MM.1S (cell line): ENCODE measurements at regions not wholly inside any gene's neighbourhood (a gene's known extent, or its start where the extent isn't known, plus 50 kb on each side); places are given as distances from the start of the nearest gene placed in this dataset.
A peak's percentile ranks its signal among the peaks of the same experiment; 100 is the strongest.

Experiments used
- DNase-seq: peaks from one replicate; pipeline ENCODE4 v3.0.0-alpha.2; 2015
- H2AFZ ChIP-seq: fragments of 300-600 bp; sonication (generic); 2 replicates; pipeline ENCODE4 v1.6.0; 2016; ENCODE audit warnings: antibody characterized with exemption, low read length
- H3F3A ChIP-seq: fragments of 300-600 bp; sonication (generic); 2 replicates; pipeline ENCODE4 v1.6.1; 2016; ENCODE audit warnings: mild to moderate bottlenecking, antibody characterized with exemption, low read length, moderate library complexity, mixed read lengths; ENCODE audit not compliant: insufficient read depth
- H3K27ac ChIP-seq: fragments of 300-600 bp; sonication (generic); 2 replicates; pipeline ENCODE4 v1.5.1; 2016; ENCODE audit warnings: mild to moderate bottlenecking, low read length
- H3K27me3 ChIP-seq: fragments of 300-600 bp; sonication (generic); replicated peaks from 2 replicates; pipeline ENCODE4 v1.6.0; 2016; ENCODE audit warnings: low read length; ENCODE audit not compliant: insufficient read depth
- H3K36me3 ChIP-seq: fragments of 300-600 bp; sonication (generic); replicated peaks from 2 replicates; pipeline ENCODE4 v1.6.1; 2016; ENCODE audit warnings: mild to moderate bottlenecking, low read length, mixed read lengths; ENCODE audit not compliant: insufficient read depth
- H3K4me1 ChIP-seq: fragments of 300-600 bp; sonication (generic); 2 replicates; pipeline ENCODE4 v1.6.1; 2016; ENCODE audit warnings: low read length, mixed read lengths
- H3K4me2 ChIP-seq: fragments of 300-600 bp; sonication (generic); 2 replicates; pipeline ENCODE4 v1.6.0; 2016; ENCODE audit warnings: low read depth, low read length
- H3K4me3 ChIP-seq: fragments of 300-600 bp; sonication (generic); 2 replicates; pipeline ENCODE4 v1.5.1; 2016; ENCODE audit warnings: low read length, mixed read lengths
- H3K79me2 ChIP-seq: fragments of 300-600 bp; sonication (generic); 2 replicates; pipeline ENCODE4 v1.6.1; 2016; ENCODE audit warnings: mixed run types, low read length, mixed read lengths
- H3K9ac ChIP-seq: fragments of 300-600 bp; sonication (generic); 2 replicates; pipeline ENCODE4 v1.6.1; 2016; ENCODE audit warnings: low read length, mixed read lengths
- H3K9me2 ChIP-seq: fragments of 300-600 bp; sonication (generic); replicated peaks from 2 replicates; pipeline ENCODE4 v1.6.1; 2016; ENCODE audit warnings: mild to moderate bottlenecking, low read length, mixed read lengths; ENCODE audit not compliant: insufficient read depth
- H3K9me3 ChIP-seq: fragments of 300-600 bp; sonication (generic); replicated peaks from 2 replicates; pipeline ENCODE4 v1.6.1; 2016; ENCODE audit warnings: mild to moderate bottlenecking, low read length, mixed read lengths; ENCODE audit not compliant: insufficient read depth
- H4K20me1 ChIP-seq: fragments of 300-600 bp; sonication (generic); 2 replicates; pipeline ENCODE4 v1.6.1; 2016; ENCODE audit warnings: mild to moderate bottlenecking, low read length, moderate library complexity, mixed read lengths; ENCODE audit not compliant: insufficient read depth
- CTCF ChIP-seq: fragments of 300-600 bp; sonication (generic); IDR thresholded peaks from 2 replicates; pipeline ENCODE4 v1.5.1; 2016; ENCODE audit warnings: antibody characterized with exemption, low read length, mixed read lengths
- EZH2 ChIP-seq: fragments of 300-600 bp; sonication (generic); optimal IDR thresholded peaks from 2 replicates; pipeline ENCODE3; 2017; ENCODE audit warnings: low read depth, mild to moderate bottlenecking, antibody characterized with exemption, low read length, mixed read lengths
- EZH2phosphoT487 ChIP-seq: fragments of 300-600 bp; sonication (generic); IDR thresholded peaks from 2 replicates; pipeline ENCODE4 v1.6.1; 2018; ENCODE audit warnings: antibody characterized with exemption, low read length

- DNase-seq, result peak; percentile 30
- H3K9ac ChIP-seq, result no peak overlapping the region
- H3K79me2 ChIP-seq, result no peaks in the 10 kb centered on the region
- H3K27ac ChIP-seq, result no peak overlapping the region
- H3K4me1 ChIP-seq, result no peaks in the 10 kb centered on the region
- H3K9me3 ChIP-seq, result no peaks in the 10 kb centered on the region
- TF ChIP-seq CTCF, result no peak
- no peak for TF ChIP-seq EZH2
- no peak for TF ChIP-seq EZH2phosphoT487
- H3K27me3 ChIP-seq, result no peaks in the 10 kb centered on the region
- no peaks in the 10 kb centered on the region for H4K20me1 ChIP-seq
- H3F3A ChIP-seq, result no peaks in the 10 kb centered on the region
- H3K4me2 ChIP-seq, result no peak overlapping the region
- no peak overlapping the region for H3K4me3 ChIP-seq
- H3K9me2 ChIP-seq, result no peaks in the 10 kb centered on the region
- H2AFZ ChIP-seq, result no peak overlapping the region
- no peaks in the 10 kb centered on the region for H3K36me3 ChIP-seq
These were observed 152.7 kb downstream of the SKIDA1 start for GRCh38 chr10:21372651-21373410.

GRCh38 chr10:21369697-21370096 lies 155.8 kb downstream of the SKIDA1 start:
- TF ChIP-seq EZH2 (no peak), EZH2phosphoT487 (no peak), CTCF (no peak)
- Histone ChIP-seq H3K4me2 (no peak overlapping the region), H3K27me3 (no peaks in the 10 kb centered on the region), H3K4me3 (no peak overlapping the region), H3K9ac (no peak overlapping the region), H3K36me3 (no peaks in the 10 kb centered on the region), H3K9me2 (no peaks in the 10 kb centered on the region), H3K79me2 (no peaks in the 10 kb centered on the region), H2AFZ (no peak overlapping the region), H4K20me1 (no peaks in the 10 kb centered on the region), H3K27ac (no peak overlapping the region), H3K9me3 (no peaks in the 10 kb centered on the region), H3F3A (no peaks in the 10 kb centered on the region), H3K4me1 (no peaks in the 10 kb centered on the region)
- DNase-seq, result no peak

GRCh38 chr10:21368728-21369425 lies 156.6 kb downstream of the SKIDA1 start:
- H3K4me2 ChIP-seq, result no peak overlapping the region
- no peaks in the 10 kb centered on the region for H4K20me1 ChIP-seq
- H3K4me3 ChIP-seq, result no peak overlapping the region
- H3K27me3 ChIP-seq, result no peaks in the 10 kb centered on the region
- H3K9me2 ChIP-seq, result no peaks in the 10 kb centered on the region
- no peaks in the 10 kb centered on the region for H3K9me3 ChIP-seq
- H3F3A ChIP-seq, result no peaks in the 10 kb centered on the region
- no peaks in the 10 kb centered on the region for H3K4me1 ChIP-seq
- no peak overlapping the region for H3K27ac ChIP-seq
- no peaks in the 10 kb centered on the region for H3K36me3 ChIP-seq
- no peaks in the 10 kb centered on the region for H3K79me2 ChIP-seq
- DNase-seq, result no peak
- TF ChIP-seq CTCF, result no peak
- no peak for TF ChIP-seq EZH2phosphoT487
- no peak for TF ChIP-seq EZH2
- H3K9ac ChIP-seq, result no peak overlapping the region
- H2AFZ ChIP-seq, result no peak overlapping the region
